Ishikawa (cell line): ENCODE measurements at regions not wholly inside any gene's neighbourhood (a gene's known extent, or its start where the extent isn't known, plus 50 kb on each side); places are given as distances from the start of the nearest gene placed in this dataset.

Experiments
- CEBPB ChIP-seq: IDR thresholded peaks from 2 replicates; pipeline ENCODE4 v1.6.1; 2012
- CREB1 ChIP-seq: IDR thresholded peaks from 2 replicates; pipeline ENCODE4 v1.6.1; 2012; ENCODE audit warnings: low read depth
- EGR1 ChIP-seq: IDR thresholded peaks from 2 replicates; pipeline ENCODE4 v1.6.1; 2012
- EP300 ChIP-seq: IDR thresholded peaks from 2 replicates; pipeline ENCODE4 v1.6.1; 2012; ENCODE audit warnings: borderline replicate concordance
- FOXM1 ChIP-seq: IDR thresholded peaks from 2 replicates; pipeline ENCODE4 v1.6.1; 2012; ENCODE audit warnings: low read depth, borderline replicate concordance
- NFIC ChIP-seq: IDR thresholded peaks from 2 replicates; pipeline ENCODE4 v1.6.1; 2012
- RAD21 ChIP-seq: IDR thresholded peaks from 2 replicates; pipeline ENCODE4 v1.6.1; 2012; ENCODE audit warnings: low read depth
- REST ChIP-seq: IDR thresholded peaks from 2 replicates; pipeline ENCODE4 v1.6.1; 2012; ENCODE audit warnings: low read depth, mild to moderate bottlenecking
- TAF1 ChIP-seq: IDR thresholded peaks from 2 replicates; pipeline ENCODE4 v1.6.1; 2012; ENCODE audit warnings: low read depth, mild to moderate bottlenecking
- TCF12 ChIP-seq: IDR thresholded peaks from 2 replicates; pipeline ENCODE4 v1.6.1; 2012; ENCODE audit warnings: low read depth
- TEAD4 ChIP-seq: IDR thresholded peaks from 2 replicates; pipeline ENCODE4 v1.6.1; 2012
- USF1 ChIP-seq: IDR thresholded peaks from 2 replicates; pipeline ENCODE4 v1.6.1; 2012
- YY1 ChIP-seq: IDR thresholded peaks from 2 replicates; pipeline ENCODE4 v1.6.1; 2012; ENCODE audit warnings: low read depth
- ZBTB7A ChIP-seq: IDR thresholded peaks from 2 replicates; pipeline ENCODE4 v1.6.1; 2012; ENCODE audit warnings: low read depth
- TF ChIP-seq, protein P1 (sequence below): IDR thresholded peaks from 2 replicates; pipeline ENCODE4 v1.6.1; 2012

- no peak for TF ChIP-seq NFIC
- no peak for TF ChIP-seq FOXM1
- no peak for TF ChIP-seq REST
- TF ChIP-seq, protein P1, sequence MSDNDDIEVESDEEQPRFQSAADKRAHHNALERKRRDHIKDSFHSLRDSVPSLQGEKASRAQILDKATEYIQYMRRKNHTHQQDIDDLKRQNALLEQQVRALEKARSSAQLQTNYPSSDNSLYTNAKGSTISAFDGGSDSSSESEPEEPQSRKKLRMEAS = no peak
- no peak for TF ChIP-seq TEAD4
- TF ChIP-seq CEBPB = no peak
- TF ChIP-seq ZBTB7A = no peak
- TF ChIP-seq EGR1 = no peak
- no peak for TF ChIP-seq YY1
- no peak for TF ChIP-seq TAF1
These were observed 1302.1 kb upstream of the GJE1 start for GRCh38 chr6:140830666-140831065.

- TF ChIP-seq ZBTB7A = no peak
- TF ChIP-seq, protein P1 = no peak
- TF ChIP-seq EP300 = no peak
- TF ChIP-seq CEBPB = no peak
- no peak for TF ChIP-seq TCF12
- no peak for TF ChIP-seq TAF1
- no peak for TF ChIP-seq RAD21
- no peak for TF ChIP-seq CREB1
- TF ChIP-seq TEAD4 = no peak
- no peak for TF ChIP-seq EGR1
- no peak for TF ChIP-seq FOXM1
- no peak for TF ChIP-seq USF1
- no peak for TF ChIP-seq REST
These were observed 1303.9 kb upstream of the GJE1 start for GRCh38 chr6:140828856-140829255.

GRCh38 chr6:140827593-140827992, 1305.1 kb upstream of the GJE1 start:
- TF ChIP-seq TEAD4 (no peak), TCF12 (no peak), YY1 (no peak), TAF1 (no peak), NFIC (no peak), CEBPB (no peak)

DNA sequence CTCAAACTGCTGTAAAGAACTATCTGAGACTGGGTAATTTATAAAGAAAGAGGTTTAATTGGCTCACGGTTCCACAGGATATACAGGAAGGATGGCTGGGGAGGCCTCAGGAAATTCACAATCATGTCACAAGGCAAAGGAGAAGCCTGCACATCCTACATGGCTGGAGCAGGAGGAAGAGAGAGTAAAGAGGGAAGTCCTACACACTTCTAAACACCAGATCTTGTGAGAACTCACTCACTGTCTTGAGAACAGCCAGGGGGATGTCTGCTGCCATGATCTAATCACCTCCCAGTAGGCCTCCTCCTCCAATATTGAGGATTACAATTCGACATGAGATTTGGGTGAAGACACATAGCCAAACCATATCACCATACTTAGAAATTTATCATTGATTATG, 1307.0 kb upstream of the GJE1 start:
- TF ChIP-seq USF1 (no peak), CREB1 (no peak), EGR1 (no peak), TEAD4 (no peak), REST (no peak), TAF1 (no peak), TCF12 (no peak), ZBTB7A (no peak), EP300 (no peak), CEBPB (no peak), FOXM1 (no peak), NFIC (no peak)
- TF ChIP-seq, protein P1 = no peak

GRCh38 chr6:140824595-140824994, 1308.1 kb upstream of the GJE1 start:
- no peak for TF ChIP-seq CEBPB
- TF ChIP-seq TEAD4 = no peak
- TF ChIP-seq, protein P1 = no peak
- TF ChIP-seq USF1 = no peak
- TF ChIP-seq EGR1 = no peak
- no peak for TF ChIP-seq CREB1
- TF ChIP-seq ZBTB7A = no peak
- no peak for TF ChIP-seq TCF12
- TF ChIP-seq NFIC = no peak
- TF ChIP-seq FOXM1 = no peak
- TF ChIP-seq RAD21 = no peak
- no peak for TF ChIP-seq YY1
- TF ChIP-seq REST = no peak
- TF ChIP-seq TAF1 = no peak
